Mesothelial cell of epicardium (in vitro differentiated cells): ENCODE measurements at regions not wholly inside any gene's neighbourhood (a gene's known extent, or its start where the extent isn't known, plus 50 kb on each side); places are given as distances from the start of the nearest gene placed in this dataset.
"Not testable (repeated sequence)": the region's sequence is repeated elsewhere in the genome, so short reads cannot be mapped to it uniquely, and the experiment has no call there.

Experiments
- DNase-seq, 2 experiments: peaks; one replicate each; pipeline ENCODE4 v3.0.0; 2021; ENCODE audit warnings: low spot score in 2 of 2; ENCODE audit not compliant: unreplicated experiment in 2 of 2
- H3K27ac Mint-ChIP-seq: 2 replicates; pipeline ENCODE4 v1.8.0; 2021; ENCODE audit warnings: mixed read lengths
- H3K27me3 Mint-ChIP-seq: 2 replicates; pipeline ENCODE4 v1.8.0; 2021; ENCODE audit warnings: low read depth, mixed read lengths
- H3K36me3 Mint-ChIP-seq: 2 replicates; pipeline ENCODE4 v1.8.0; 2021; ENCODE audit warnings: mixed read lengths
- H3K4me1 Mint-ChIP-seq: 2 replicates; pipeline ENCODE4 v1.8.0; 2021; ENCODE audit warnings: mixed read lengths
- H3K4me3 Mint-ChIP-seq: 2 replicates; pipeline ENCODE4 v1.8.0; 2021; ENCODE audit warnings: mild to moderate bottlenecking, moderate library complexity, mixed read lengths
- H3K9me3 Mint-ChIP-seq: 2 replicates; pipeline ENCODE4 v1.8.0; 2021; ENCODE audit warnings: mixed read lengths
- CTCF ChIP-seq: fragments of 200-600 bp; sonication (generic); IDR thresholded peaks from one replicate; pipeline ENCODE4 v1.5.0; 2021; ENCODE audit warnings: antibody characterized with exemption; ENCODE audit not compliant: unreplicated experiment

GRCh38 chr1:182331387-182331786 lies 60.2 kb downstream of the GLUL start:
- Mint-ChIP-seq H3K4me1 (peaks cover 18% of the 10 kb centered on the region), H3K36me3 (no peaks in the 10 kb centered on the region), H3K27ac (no peak overlapping the region), H3K9me3 (no peaks in the 10 kb centered on the region), H3K4me3 (no peak overlapping the region), H3K27me3 (no peaks in the 10 kb centered on the region)
- no peak for DNase-seq
- TF ChIP-seq CTCF: no peak

GRCh38 chr1:182330303-182330702 lies 61.3 kb downstream of the GLUL start:
- H3K4me1 Mint-ChIP-seq: peaks cover 11% of the 10 kb centered on the region
- H3K36me3 Mint-ChIP-seq: no peaks in the 10 kb centered on the region
- no peak for TF ChIP-seq CTCF
- H3K27me3 Mint-ChIP-seq: no peaks in the 10 kb centered on the region
- no peaks in the 10 kb centered on the region for H3K9me3 Mint-ChIP-seq
- H3K4me3 Mint-ChIP-seq: no peak overlapping the region
- no peak for DNase-seq
- H3K27ac Mint-ChIP-seq: no peak overlapping the region

GRCh38 chr1:182329471-182329870 lies 62.1 kb downstream of the GLUL start:
- peaks cover 11% of the 10 kb centered on the region for H3K4me1 Mint-ChIP-seq
- no peaks in the 10 kb centered on the region for H3K9me3 Mint-ChIP-seq
- no peaks in the 10 kb centered on the region for H3K27me3 Mint-ChIP-seq
- H3K36me3 Mint-ChIP-seq: no peaks in the 10 kb centered on the region
- TF ChIP-seq CTCF: no peak
- H3K27ac Mint-ChIP-seq: no peak overlapping the region
- DNase-seq: no peak
- H3K4me3 Mint-ChIP-seq: no peak overlapping the region

- no peaks in the 10 kb centered on the region for H3K27me3 Mint-ChIP-seq
- no peak for DNase-seq
- no peak overlapping the region for H3K27ac Mint-ChIP-seq
- H3K4me3 Mint-ChIP-seq: no peak overlapping the region
- peaks cover 7% of the 10 kb centered on the region for H3K4me1 Mint-ChIP-seq
- TF ChIP-seq CTCF: no peak
- H3K9me3 Mint-ChIP-seq: no peaks in the 10 kb centered on the region
- no peaks in the 10 kb centered on the region for H3K36me3 Mint-ChIP-seq
Measured at GRCh38 chr1:182328591-182328990, 63.0 kb downstream of the GLUL start.

GRCh38 chr1:182325339-182325738 lies 66.3 kb downstream of the GLUL start:
- H3K4me3 Mint-ChIP-seq: no peak overlapping the region
- no peaks in the 10 kb centered on the region for H3K4me1 Mint-ChIP-seq
- no peaks in the 10 kb centered on the region for H3K36me3 Mint-ChIP-seq
- DNase-seq: no peak
- no peak for TF ChIP-seq CTCF
- no peaks in the 10 kb centered on the region for H3K27me3 Mint-ChIP-seq
- H3K27ac Mint-ChIP-seq: no peak overlapping the region
- no peaks in the 10 kb centered on the region for H3K9me3 Mint-ChIP-seq

GRCh38 chr1:182321532-182321931 lies 70.1 kb downstream of the GLUL start:
- not testable (repeated sequence) for H3K36me3 Mint-ChIP-seq, H3K4me1 Mint-ChIP-seq, H3K27ac Mint-ChIP-seq, H3K4me3 Mint-ChIP-seq, DNase-seq, H3K27me3 Mint-ChIP-seq, H3K9me3 Mint-ChIP-seq
